Glutamatergic neuron (in vitro differentiated cells): ENCODE measurements at regions not wholly inside any gene's neighbourhood (a gene's known extent, or its start where the extent isn't known, plus 50 kb on each side); places are given as distances from the start of the nearest gene placed in this dataset.

Experiments used
- DNase-seq: peaks from one replicate; pipeline ENCODE4 v3.0.0; 2022
- H3K27ac Mint-ChIP-seq: one replicate; pipeline ENCODE4 v1.8.0; 2020; ENCODE audit warnings: mild to moderate bottlenecking, mixed read lengths, inconsistent platforms; ENCODE audit not compliant: unreplicated experiment
- H3K27me3 Mint-ChIP-seq: one replicate; pipeline ENCODE4 v1.8.0; 2020; ENCODE audit warnings: mild to moderate bottlenecking, moderate library complexity, mixed read lengths, inconsistent platforms; ENCODE audit not compliant: unreplicated experiment
- H3K36me3 Mint-ChIP-seq: one replicate; pipeline ENCODE4 v1.8.0; 2020; ENCODE audit warnings: mild to moderate bottlenecking, mixed read lengths, inconsistent platforms; ENCODE audit not compliant: unreplicated experiment
- H3K4me1 Mint-ChIP-seq: one replicate; pipeline ENCODE4 v1.8.0; 2020; ENCODE audit warnings: mild to moderate bottlenecking, low read depth, mixed read lengths, inconsistent platforms; ENCODE audit not compliant: unreplicated experiment
- H3K4me3 Mint-ChIP-seq: one replicate; pipeline ENCODE4 v1.8.0; 2020; ENCODE audit warnings: mild to moderate bottlenecking, mixed read lengths, inconsistent platforms; ENCODE audit not compliant: unreplicated experiment
- H3K9me3 Mint-ChIP-seq: one replicate; pipeline ENCODE4 v1.8.0; 2020; ENCODE audit warnings: mild to moderate bottlenecking, moderate library complexity, mixed read lengths, inconsistent platforms; ENCODE audit not compliant: unreplicated experiment
- CTCF ChIP-seq: fragments of 200-600 bp; sonication (generic); IDR thresholded peaks from one replicate; pipeline ENCODE4 v1.5.0; 2021; ENCODE audit not compliant: partially characterized antibody, unreplicated experiment

GRCh38 chr9:129518074-129518473 lies 102.8 kb downstream of the C9orf50 start:
- no peak for TF ChIP-seq CTCF
- peaks cover 5% of the 10 kb centered on the region for H3K27me3 Mint-ChIP-seq
- DNase-seq: no peak
- no peak overlapping the region for H3K4me3 Mint-ChIP-seq
- peaks cover 12% of the 10 kb centered on the region for H3K36me3 Mint-ChIP-seq
- peaks cover 5% of the 10 kb centered on the region for H3K4me1 Mint-ChIP-seq
- peaks cover 10% of the 10 kb centered on the region for H3K9me3 Mint-ChIP-seq
- H3K27ac Mint-ChIP-seq: no peak overlapping the region

- no peak for DNase-seq
- TF ChIP-seq CTCF: no peak
- Mint-ChIP-seq H3K4me1 (no peaks in the 10 kb centered on the region), H3K4me3 (no peak overlapping the region), H3K36me3 (peaks cover 13% of the 10 kb centered on the region), H3K9me3 (peaks cover 10% of the 10 kb centered on the region), H3K27me3 (peaks cover 5% of the 10 kb centered on the region), H3K27ac (no peak overlapping the region)
These were observed 103.9 kb downstream of the C9orf50 start for GRCh38 chr9:129517006-129517405.

- no peak for DNase-seq
- Mint-ChIP-seq H3K9me3 (peaks cover 15% of the 10 kb centered on the region), H3K36me3 (peaks cover 13% of the 10 kb centered on the region), H3K27me3 (peaks cover 10% of the 10 kb centered on the region), H3K4me1 (no peaks in the 10 kb centered on the region), H3K27ac (no peak overlapping the region), H3K4me3 (no peak overlapping the region)
- no peak for TF ChIP-seq CTCF
These were observed 106.0 kb downstream of the C9orf50 start for GRCh38 chr9:129514891-129515290.

GRCh38 chr9:129514497-129514867 lies 106.4 kb downstream of the C9orf50 start:
- no peak for DNase-seq
- Mint-ChIP-seq H3K27me3 (peaks cover 10% of the 10 kb centered on the region), H3K27ac (no peak overlapping the region), H3K4me3 (no peak overlapping the region), H3K9me3 (peaks cover 15% of the 10 kb centered on the region), H3K36me3 (peaks cover 13% of the 10 kb centered on the region), H3K4me1 (no peaks in the 10 kb centered on the region)
- no peak for TF ChIP-seq CTCF

- Mint-ChIP-seq H3K9me3 (peaks cover 15% of the 10 kb centered on the region), H3K4me3 (no peak overlapping the region), H3K27me3 (peaks cover 10% of the 10 kb centered on the region), H3K27ac (no peak overlapping the region), H3K4me1 (no peaks in the 10 kb centered on the region), H3K36me3 (peaks cover 13% of the 10 kb centered on the region)
- no peak for TF ChIP-seq CTCF
- no peak for DNase-seq
These were observed 106.9 kb downstream of the C9orf50 start for GRCh38 chr9:129513856-129514496.
